Activated CD8-positive, alpha-beta T cell treated with anti-CD3 and anti-CD28 coated beads for 36 hours (primary cell): ENCODE measurements at regions not wholly inside any gene's neighbourhood (a gene's known extent, or its start where the extent isn't known, plus 50 kb on each side); places are given as distances from the start of the nearest gene placed in this dataset.

ENCODE experiments used
- ATAC-seq: fragments of 200-7000 bp; cut with Tn5 transposase; one replicate; pipeline ENCODE4 v1.10.0; 2021; ENCODE audit warnings: mild to moderate bottlenecking, moderate library complexity
- CTCF ChIA-PET: fragments of 350-600 bp; sonication (Branson Sonifier 250); formaldehyde crosslinking; loops from one replicate; lab custom pipeline; 2021; ENCODE audit warnings: antibody characterized with exemption; lab: Charles Lee
- POLR2A ChIA-PET: fragments of 350-600 bp; sonication (Branson Sonifier 250); formaldehyde crosslinking; loops from one replicate; lab custom pipeline; 2021; ENCODE audit warnings: antibody characterized with exemption; lab: Charles Lee
- DNase-seq: peaks from one replicate; pipeline ENCODE4 v3.0.0-alpha.2; 2020
- H3K27ac Mint-ChIP-seq: one replicate; pipeline ENCODE4 v1.8.0; 2021; ENCODE audit warnings: mild to moderate bottlenecking, mixed read lengths
- H3K27me3 Mint-ChIP-seq: one replicate; pipeline ENCODE4 v1.8.0; 2021; ENCODE audit warnings: mixed read lengths
- H3K36me3 Mint-ChIP-seq: one replicate; pipeline ENCODE4 v1.8.0; 2021; ENCODE audit warnings: low read depth, mixed read lengths
- H3K4me1 Mint-ChIP-seq: one replicate; pipeline ENCODE4 v1.8.0; 2021; ENCODE audit warnings: low read depth, mixed read lengths
- H3K4me3 Mint-ChIP-seq: one replicate; pipeline ENCODE4 v1.8.0; 2021; ENCODE audit warnings: mild to moderate bottlenecking, moderate library complexity, mixed read lengths
- H3K9me3 Mint-ChIP-seq: one replicate; pipeline ENCODE4 v1.8.0; 2021; ENCODE audit warnings: mixed read lengths
- intact Hi-C: fragments of 100-400 bp; cut with micrococcal nuclease; formaldehyde crosslinking; loops from one replicate; pipeline ENCODE4 v1.10.0; 2022
- TF ChIP-seq, protein P1 (sequence below): fragments of 200-600 bp; IDR thresholded peaks from one replicate; pipeline ENCODE4 v1.8.0; 2022; ENCODE audit warnings: antibody characterized with exemption, mild to moderate bottlenecking

- Mint-ChIP-seq H3K36me3 (no peaks in the 10 kb centered on the region), H3K4me3 (no peak overlapping the region), H3K9me3 (no peaks in the 10 kb centered on the region), H3K27ac (no peak overlapping the region), H3K27me3 (peaks cover 19% of the 10 kb centered on the region), H3K4me1 (no peaks in the 10 kb centered on the region)
- CTCF ChIA-PET = interaction anchor here (0.9 kb wide), 1 partner anchor 62 kb away, joined by 3 read pairs; no protein-coding TSS in a partner anchor
- POLR2A ChIA-PET = interaction anchor here (0.6 kb wide), 1 partner anchor 622 kb away, joined by 3 read pairs; no protein-coding TSS in a partner anchor
- TF ChIP-seq, protein P1, sequence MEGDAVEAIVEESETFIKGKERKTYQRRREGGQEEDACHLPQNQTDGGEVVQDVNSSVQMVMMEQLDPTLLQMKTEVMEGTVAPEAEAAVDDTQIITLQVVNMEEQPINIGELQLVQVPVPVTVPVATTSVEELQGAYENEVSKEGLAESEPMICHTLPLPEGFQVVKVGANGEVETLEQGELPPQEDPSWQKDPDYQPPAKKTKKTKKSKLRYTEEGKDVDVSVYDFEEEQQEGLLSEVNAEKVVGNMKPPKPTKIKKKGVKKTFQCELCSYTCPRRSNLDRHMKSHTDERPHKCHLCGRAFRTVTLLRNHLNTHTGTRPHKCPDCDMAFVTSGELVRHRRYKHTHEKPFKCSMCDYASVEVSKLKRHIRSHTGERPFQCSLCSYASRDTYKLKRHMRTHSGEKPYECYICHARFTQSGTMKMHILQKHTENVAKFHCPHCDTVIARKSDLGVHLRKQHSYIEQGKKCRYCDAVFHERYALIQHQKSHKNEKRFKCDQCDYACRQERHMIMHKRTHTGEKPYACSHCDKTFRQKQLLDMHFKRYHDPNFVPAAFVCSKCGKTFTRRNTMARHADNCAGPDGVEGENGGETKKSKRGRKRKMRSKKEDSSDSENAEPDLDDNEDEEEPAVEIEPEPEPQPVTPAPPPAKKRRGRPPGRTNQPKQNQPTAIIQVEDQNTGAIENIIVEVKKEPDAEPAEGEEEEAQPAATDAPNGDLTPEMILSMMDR = no peak
- intact Hi-C loops = no loop called here
- no peak for ATAC-seq
- no peak for DNase-seq
Observed at GRCh38 chr3:193844472-193844871, 251.5 kb downstream of the OPA1 start.

DNA sequence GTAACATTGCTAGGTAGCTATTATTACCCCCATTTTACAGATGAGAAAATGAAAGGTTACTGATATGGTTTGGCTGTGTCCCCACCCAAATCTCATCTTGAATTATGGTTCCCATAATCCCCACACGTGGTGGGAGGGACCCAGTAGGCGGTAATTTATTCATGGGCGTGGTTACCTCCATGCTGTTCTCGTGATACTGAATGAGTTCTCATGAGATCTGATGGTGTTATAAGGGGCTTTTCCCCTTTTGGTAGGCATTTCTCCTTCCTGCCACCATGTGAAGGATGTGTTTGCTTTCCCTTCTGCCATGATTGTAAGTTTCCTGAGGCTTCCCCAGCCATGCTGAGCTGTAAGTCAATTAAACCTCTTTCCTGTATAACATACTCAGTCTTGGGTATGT, 252.1 kb downstream of the OPA1 start:
- Mint-ChIP-seq H3K36me3 (no peaks in the 10 kb centered on the region), H3K27me3 (peaks cover 19% of the 10 kb centered on the region), H3K4me3 (no peak overlapping the region), H3K9me3 (no peaks in the 10 kb centered on the region), H3K27ac (no peak overlapping the region), H3K4me1 (no peaks in the 10 kb centered on the region)
- DNase-seq (no peak), ATAC-seq (no peak)
- TF ChIP-seq, protein P1 = no peak
- ChIA-PET POLR2A (interaction anchor here (0.6 kb wide), 1 partner anchor 621 kb away, joined by 3 read pairs; no protein-coding TSS in a partner anchor), CTCF (no interaction called here)
- intact Hi-C loops = no loop called here

DNA sequence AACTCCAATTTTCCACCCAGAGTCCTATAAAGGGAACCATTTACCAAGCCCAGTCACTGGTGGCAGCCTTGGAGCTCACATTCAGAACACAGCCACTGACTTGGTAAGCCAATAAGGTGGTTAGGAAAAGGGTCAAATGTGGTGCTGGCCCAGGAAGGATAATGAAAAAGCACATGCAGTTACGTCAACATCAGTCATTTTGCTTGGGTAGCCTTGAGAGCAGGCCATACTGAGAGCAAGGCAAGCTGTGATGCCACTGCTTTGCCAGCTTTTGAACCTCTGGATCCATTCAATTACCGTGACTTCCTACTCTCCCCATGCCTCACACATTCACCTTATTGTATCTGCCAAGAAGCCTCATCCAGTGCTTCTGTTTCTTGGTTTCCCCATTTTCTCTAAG, 253.6 kb downstream of the OPA1 start:
- H3K9me3 Mint-ChIP-seq = no peaks in the 10 kb centered on the region
- peaks cover 13% of the 10 kb centered on the region for H3K27me3 Mint-ChIP-seq
- H3K27ac Mint-ChIP-seq = no peak overlapping the region
- no peaks in the 10 kb centered on the region for H3K36me3 Mint-ChIP-seq
- ChIA-PET POLR2A (no interaction called here), CTCF (no interaction called here)
- H3K4me1 Mint-ChIP-seq = no peaks in the 10 kb centered on the region
- DNase-seq = no peak
- ATAC-seq = no peak
- intact Hi-C loops = no loop called here
- H3K4me3 Mint-ChIP-seq = no peak overlapping the region
- TF ChIP-seq, protein P1 = no peak

GRCh38 chr3:193847402-193847801, 254.4 kb downstream of the OPA1 start:
- DNase-seq (no peak), ATAC-seq (no peak)
- ChIA-PET POLR2A (no interaction called here), CTCF (no interaction called here)
- Mint-ChIP-seq H3K27ac (no peak overlapping the region), H3K4me3 (no peak overlapping the region), H3K27me3 (peaks cover 10% of the 10 kb centered on the region), H3K9me3 (no peaks in the 10 kb centered on the region), H3K36me3 (no peaks in the 10 kb centered on the region), H3K4me1 (no peaks in the 10 kb centered on the region)
- TF ChIP-seq, protein P1 = no peak
- intact Hi-C loops = no loop called here

- no peaks in the 10 kb centered on the region for H3K9me3 Mint-ChIP-seq
- peaks cover 10% of the 10 kb centered on the region for H3K27me3 Mint-ChIP-seq
- CTCF ChIA-PET = no interaction called here
- intact Hi-C loops = no loop called here
- no peak overlapping the region for H3K27ac Mint-ChIP-seq
- POLR2A ChIA-PET = no interaction called here
- no peak for DNase-seq
- H3K4me3 Mint-ChIP-seq = no peak overlapping the region
- H3K4me1 Mint-ChIP-seq = no peaks in the 10 kb centered on the region
- H3K36me3 Mint-ChIP-seq = no peaks in the 10 kb centered on the region
- no peak for ATAC-seq
- TF ChIP-seq, protein P1 = no peak
Observed at GRCh38 chr3:193848547-193848946, 255.5 kb downstream of the OPA1 start.
